ENCODE measurements at regions not wholly inside any gene's neighbourhood (a gene's known extent, or its start where the extent isn't known, plus 50 kb on each side); places are given as distances from the start of the nearest gene placed in this dataset.
"Not testable (repeated sequence)": the region's sequence is repeated elsewhere in the genome, so short reads cannot be mapped to it uniquely, and the experiment has no call there.

DNA sequence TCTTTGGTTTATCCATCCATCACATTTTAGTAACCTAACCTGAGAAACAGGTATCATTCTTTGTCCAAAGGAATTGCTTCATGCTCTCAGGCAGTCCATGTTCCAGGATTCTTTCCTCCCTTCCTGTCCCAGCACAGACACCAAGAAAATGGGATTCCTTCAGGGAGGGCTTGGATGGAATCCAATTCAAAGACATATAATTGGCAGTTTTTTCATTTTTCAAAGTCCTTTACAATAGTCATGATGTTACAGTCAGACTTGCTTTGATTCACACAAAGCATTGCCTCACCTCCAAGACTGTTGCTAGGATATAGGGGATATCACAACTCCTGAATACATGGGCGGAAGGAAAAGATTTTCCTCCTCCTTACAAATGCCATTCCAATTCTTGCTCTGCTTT lies 241.4 kb upstream of the ACVR2A start:
- DNase-seq = no peak

GRCh38 chr2:147600646-147601045 lies 244.2 kb upstream of the ACVR2A start:
- DNase-seq = no peak

GRCh38 chr2:147600223-147600622 lies 244.6 kb upstream of the ACVR2A start:
- DNase-seq = no peak

GRCh38 chr2:147595200-147595599 lies 249.6 kb upstream of the ACVR2A start:
- no peak for DNase-seq

DNA sequence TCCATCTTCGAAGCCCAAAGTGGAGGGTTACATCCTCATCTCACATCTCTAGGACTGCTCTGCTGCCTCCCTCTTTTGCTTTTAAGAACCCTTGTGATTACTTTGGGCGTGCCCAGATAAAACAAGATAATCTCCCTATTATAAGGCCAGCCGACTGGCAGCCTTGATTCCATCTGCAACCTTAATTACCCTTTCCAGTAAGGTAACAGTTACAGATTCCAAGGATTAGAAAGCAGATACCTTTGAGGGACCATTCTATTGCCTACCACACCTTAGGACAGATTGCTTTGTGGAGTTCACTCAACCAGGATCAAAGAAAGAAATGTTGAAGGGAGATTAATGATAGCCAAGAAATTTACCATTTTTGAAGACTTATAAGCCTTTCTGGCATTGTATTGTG lies 250.8 kb upstream of the ACVR2A start:
- DNase-seq = no peak

DNA sequence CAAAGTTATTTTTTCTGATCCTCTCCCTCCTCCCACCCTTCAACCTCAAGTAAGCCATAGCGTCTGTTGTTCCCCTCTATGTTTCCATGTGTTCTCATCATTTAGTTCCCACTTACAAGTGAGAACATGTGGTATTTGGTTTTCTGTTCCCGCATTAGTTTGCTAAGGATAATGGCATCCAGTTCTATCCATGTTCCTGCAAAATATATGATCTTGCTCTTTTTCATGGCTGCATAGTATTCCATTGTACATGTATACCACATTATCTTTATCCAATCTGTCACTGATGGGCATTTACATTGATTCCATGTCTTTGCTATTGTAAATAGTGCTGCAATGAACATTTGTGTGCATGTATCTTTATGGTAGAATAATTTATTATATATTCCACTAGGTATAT lies 252.0 kb upstream of the ACVR2A start:
- DNase-seq = not testable (repeated sequence)

GRCh38 chr2:147589127-147589526 lies 255.7 kb upstream of the ACVR2A start:
- no peak for DNase-seq

DNA sequence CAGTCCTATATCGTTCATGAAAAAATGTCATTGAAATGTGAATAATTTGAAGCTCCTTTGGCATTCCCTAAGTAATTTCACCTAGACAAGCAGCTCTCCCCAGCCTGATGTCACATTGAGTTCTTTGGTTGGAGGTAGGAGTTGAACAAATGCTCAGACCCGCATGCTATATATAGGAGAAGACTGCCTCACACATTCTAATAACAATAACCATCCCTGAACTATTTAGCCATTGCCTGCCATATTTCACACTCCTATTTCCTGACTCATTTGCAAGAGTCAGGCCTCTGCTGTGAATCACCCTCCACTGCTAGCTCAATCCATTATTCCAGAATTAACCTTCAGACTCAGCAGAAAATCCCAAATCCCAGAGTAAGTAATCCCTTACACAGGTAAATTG lies 256.6 kb upstream of the ACVR2A start:
- DNase-seq = no peak

DNA sequence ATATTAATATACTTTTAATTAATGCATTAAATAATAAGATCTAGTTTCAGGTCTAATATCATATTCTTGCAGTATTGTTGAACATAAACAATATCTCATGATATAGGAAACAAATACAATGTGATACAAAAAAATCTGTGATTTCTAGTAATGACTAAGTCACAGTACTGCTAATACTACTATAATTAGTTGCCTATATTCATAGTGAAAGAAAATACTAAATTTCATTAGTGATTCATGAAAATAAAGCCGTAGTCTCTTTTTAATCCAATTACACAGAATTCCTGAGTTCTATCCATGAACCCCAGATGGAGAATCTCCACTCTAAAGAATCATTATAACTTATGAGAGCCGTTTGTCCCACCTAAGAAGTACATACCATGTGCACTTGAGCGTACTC lies 266.3 kb upstream of the ACVR2A start:
- DNase-seq = no peak

DNA sequence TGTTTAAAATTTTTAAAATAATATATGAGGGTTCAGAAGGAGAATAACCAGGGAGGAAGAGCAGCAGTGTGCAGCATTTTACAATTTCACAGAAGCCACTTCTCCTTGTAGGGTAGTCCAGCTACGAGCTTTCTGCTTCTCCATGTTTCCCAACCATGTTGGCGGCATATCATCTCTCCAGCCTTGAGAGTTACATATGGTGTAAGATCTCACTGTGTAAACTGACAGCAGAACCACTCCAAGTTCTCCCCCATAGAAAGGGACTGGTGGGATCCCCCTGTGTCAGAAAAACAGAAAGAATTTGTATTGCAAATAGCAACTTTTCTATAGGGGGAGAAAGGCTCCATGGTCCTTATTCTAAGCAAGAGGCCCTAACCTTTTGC lies 266.8 kb upstream of the ACVR2A start:
- DNase-seq = no peak

DNA sequence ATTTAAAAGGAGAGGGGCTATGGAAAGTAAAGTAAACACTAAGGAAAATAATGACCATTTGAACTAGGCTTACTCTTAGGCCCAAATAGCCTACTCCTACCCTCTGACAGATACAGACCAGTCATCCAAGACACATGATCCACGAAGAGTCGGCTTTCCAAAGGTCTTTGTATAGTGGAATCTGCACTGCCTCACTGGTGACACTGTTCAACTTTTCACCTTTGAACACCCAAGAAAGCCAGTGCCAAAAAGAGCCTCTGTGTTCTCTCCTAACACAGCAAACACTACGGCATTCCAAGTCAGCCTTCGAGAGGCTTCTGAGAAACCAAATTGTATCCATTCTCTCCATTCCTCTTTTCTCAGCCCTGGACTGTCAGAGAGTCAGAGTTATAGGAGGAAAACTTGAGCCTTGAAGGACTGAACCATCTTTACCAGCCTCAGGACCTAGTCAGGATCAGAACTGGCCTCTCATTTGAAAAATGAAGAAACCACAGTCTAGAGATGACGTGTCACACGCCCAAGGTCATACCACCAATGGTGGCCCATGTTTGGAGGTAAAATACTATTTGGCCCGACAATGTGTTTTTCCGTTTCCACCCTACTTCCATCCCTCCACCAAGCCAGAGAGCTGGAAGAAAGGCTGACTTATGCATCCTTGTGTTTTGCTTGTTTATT lies 267.4 kb upstream of the ACVR2A start:
- DNase-seq = no peak

DNA sequence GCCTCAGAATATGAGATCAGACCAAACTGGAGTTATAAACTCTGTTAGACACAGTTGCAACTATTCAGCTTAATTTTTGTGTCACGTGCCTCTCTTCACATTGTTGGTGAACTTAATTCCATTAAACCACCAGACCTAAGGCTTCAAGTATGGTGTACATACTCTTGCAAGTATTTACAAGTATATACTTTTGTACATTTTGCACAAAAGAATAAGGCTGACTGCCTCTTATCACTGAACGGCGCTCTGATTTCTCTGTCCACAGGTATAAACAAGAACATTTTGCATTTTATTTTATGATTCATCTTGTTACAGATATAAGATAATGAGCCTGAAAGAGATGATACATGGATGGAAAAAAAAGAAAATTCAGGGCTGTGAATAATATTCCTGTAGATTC lies 269.7 kb upstream of the ACVR2A start:
- DNase-seq = no peak

- no peak for DNase-seq
These were observed 272.2 kb upstream of the ACVR2A start for GRCh38 chr2:147572622-147573021.

GRCh38 chr2:147569426-147569825 lies 275.4 kb upstream of the ACVR2A start:
- DNase-seq = no peak

DNA sequence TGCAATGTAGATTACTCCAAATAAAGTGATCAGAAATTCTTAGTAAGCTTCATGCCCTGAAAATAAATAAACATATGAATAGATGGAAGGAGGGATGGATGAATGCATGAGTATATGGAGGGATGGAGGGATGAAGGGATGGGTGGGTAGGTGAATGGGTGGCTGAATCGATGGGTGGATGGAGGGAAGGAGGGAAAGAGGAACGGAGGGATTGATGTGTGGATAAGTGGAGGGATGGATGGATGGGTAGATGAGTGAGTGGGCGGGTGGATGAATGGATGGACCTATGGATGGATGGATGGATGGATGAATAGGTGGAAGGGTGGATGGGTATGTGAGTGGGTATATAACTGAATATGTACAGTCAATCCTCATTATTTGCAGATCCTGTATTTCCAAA lies 276.7 kb upstream of the ACVR2A start:
- no peak for DNase-seq

- DNase-seq = no peak
These were observed 277.7 kb upstream of the ACVR2A start for GRCh38 chr2:147567136-147567535.

DNA sequence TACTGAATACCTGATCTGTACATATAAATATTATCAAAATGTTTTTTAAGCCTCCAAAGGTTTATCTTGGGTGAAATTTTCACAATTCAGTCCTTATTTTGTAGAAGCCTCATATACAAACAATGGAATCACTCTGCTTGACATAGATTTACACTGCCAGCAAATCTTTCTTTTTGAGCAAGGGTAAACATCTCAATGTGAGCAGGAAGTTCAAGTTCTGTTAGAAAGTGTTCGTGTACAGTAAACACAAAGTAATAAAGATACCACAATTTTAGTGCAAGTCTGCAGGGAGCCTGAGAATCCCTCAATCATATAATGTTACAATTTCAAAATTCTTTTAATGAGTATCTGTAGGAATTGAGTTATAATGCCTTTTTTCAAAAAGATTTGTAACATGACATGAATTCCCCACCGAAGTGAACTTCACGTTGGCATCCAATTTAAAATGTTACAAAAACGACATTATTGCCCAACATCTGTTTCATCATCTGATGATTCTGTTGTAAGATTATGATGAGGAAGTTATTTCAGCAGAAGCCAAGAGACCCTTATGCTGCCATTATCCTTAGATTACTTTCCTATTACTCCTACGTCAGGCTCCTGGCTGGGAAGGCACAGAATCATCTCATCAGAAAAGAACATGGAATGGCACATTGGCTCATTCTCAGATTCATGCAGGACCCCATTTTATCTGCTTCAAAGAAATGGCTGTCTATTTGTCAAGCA lies 283.9 kb upstream of the ACVR2A start:
- no peak for DNase-seq

GRCh38 chr2:147559070-147559725 lies 285.6 kb upstream of the ACVR2A start:
- DNase-seq = no peak

DNA sequence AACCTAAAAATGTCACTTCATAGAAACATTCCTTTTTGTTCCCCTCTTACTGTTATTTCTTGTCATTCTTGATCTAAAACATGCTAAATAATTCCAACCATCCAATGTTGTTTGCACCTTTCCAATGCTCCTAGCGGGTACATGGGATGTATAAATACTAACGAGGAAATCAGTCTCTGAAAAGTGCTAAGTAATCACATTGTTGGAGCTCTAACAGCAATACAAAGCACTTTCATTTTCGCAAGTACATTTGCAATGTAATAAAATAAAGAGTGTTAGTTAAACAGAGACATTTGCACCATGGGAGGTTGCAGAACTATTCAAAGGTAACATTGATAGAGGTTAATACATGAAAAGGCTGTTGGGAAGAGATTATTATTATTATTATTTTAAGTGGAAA lies 286.2 kb upstream of the ACVR2A start:
- DNase-seq = no peak

- no peak for DNase-seq
These were observed 290.2 kb upstream of the ACVR2A start for GRCh38 chr2:147554521-147555107.

- no peak for DNase-seq
These were observed 291.0 kb upstream of the ACVR2A start for GRCh38 chr2:147553775-147554271.

DNA sequence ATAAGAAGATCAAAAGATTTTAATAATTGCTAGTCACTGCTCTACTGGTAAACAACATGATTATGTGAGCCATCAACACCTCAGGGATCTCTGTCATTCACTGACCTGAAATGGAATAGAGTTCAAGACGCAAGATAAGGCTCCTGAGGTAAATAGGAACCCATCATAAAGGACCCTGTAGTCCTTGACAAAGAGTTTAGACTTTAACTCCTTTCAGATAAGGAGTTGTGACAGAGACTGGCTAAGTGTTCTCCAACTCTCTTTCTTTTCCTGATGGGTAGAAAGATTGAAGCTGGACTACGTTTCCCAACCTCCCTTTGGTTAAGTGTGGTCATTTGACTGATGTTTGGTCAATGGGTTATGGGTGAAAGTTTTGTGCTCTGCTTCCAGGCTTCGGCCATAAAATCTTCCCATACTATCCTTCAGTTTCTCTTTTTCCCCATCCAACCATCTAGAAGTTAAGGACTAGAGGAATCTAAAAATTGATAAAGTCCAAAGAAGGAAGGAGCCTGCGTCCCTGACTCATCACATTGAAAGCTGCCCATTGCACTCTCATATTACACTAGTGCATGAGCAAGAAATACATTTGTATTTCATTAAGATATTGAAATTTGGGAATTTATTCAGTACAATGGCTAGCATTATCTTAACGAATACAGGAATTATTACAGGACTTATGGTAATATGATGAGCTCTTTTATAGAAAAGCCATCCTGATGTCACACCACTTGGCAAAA lies 293.7 kb upstream of the ACVR2A start:
- DNase-seq = no peak

- DNase-seq = no peak
These were observed 295.8 kb upstream of the ACVR2A start for GRCh38 chr2:147549054-147549453.

Data from midbrain (tissue), 1 donor.